ENCODE measurements at regions not wholly inside any gene's neighbourhood (a gene's known extent, or its start where the extent isn't known, plus 50 kb on each side); places are given as distances from the start of the nearest gene placed in this dataset.
"Not testable (repeated sequence)": the region's sequence is repeated elsewhere in the genome, so short reads cannot be mapped to it uniquely, and the experiment has no call there.

GRCh38 chr16:18263046-18263445 lies 73.5 kb downstream of the NPIPA8 start:
- not testable (repeated sequence) for DNase-seq

GRCh38 chr16:18261848-18262247 lies 74.7 kb downstream of the NPIPA8 start:
- DNase-seq = not testable (repeated sequence)

DNA sequence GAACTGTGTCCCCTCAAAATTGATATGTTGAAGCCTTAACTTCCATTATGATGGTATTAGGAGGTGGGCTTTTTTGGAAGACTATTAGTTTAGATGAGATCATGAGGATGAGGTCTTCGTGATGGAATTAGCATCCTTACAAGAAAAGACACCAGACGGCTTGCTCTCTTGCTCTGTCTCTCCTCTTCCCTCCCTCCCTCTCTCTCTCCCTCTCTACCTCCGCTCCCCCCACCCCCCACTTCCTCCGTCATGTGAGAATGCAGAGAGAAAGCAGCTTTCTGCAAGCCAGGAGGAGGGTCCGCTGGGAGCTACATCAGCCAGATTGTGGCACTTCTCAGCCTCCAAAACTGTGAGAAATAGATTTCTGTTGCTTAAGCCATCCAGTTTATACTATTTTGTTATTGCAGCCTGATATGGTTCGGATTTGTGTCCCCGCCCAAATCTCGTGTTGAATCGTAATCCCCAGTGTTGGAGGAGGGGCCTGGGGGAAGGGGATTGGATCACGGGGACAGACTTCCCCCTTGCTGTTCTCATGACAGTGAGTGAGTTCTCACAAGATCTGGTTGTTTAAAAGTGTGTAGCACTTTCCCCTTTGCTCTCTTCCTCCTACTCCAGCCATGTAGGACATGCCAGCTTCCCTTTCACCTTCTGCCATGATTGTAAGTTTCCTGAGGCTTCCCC lies 76.9 kb downstream of the NPIPA8 start:
- DNase-seq = not testable (repeated sequence)

DNA sequence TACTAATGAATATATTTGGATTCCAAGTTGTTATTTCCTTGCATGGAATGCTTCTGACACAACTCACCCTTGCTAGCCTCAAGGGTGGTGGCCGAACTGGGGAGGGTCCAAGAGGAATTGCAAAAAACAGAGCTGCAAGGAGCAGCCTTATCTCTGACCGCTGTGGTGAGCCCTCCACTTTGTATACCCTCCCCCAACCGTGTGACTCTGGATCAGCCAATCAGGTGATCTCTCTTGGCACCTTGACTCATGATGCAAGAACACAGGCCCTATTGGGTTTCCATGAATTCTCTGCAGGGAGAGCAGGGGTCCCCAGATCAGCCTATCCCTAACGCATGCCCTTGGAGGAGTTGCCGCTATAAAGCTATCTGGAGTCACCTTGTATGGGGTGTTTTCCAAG lies 83.6 kb downstream of the NPIPA8 start:
- not testable (repeated sequence) for DNase-seq

DNA sequence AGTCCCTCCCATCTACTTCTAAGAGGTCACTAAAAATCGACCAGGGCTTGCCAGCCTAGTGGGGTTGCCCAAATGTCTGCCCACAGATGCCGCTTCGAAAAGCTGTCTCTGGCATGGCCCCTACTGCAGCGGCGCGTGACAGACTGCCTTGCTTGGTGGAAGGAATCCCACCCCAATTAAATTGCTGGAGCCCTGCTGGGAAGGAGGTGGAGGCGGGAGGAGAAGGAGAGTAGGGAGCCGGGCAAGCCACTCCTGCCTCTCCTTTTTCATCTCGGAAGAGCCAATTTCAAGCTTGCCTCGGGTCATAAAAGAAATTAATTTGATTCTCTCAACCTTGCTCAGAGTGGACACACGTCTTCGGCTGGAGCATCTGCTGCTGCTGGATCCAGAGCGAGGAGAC lies 106.0 kb downstream of the NPIPA8 start:
- not testable (repeated sequence) for DNase-seq

GRCh38 chr16:18222054-18223009 lies 114.2 kb downstream of the NPIPA8 start:
- not testable (repeated sequence) for DNase-seq

- not testable (repeated sequence) for DNase-seq
These were observed 118.8 kb downstream of the NPIPA8 start for GRCh38 chr16:18217741-18218140.

GRCh38 chr16:18216814-18217213 lies 119.7 kb downstream of the NPIPA8 start:
- DNase-seq = not testable (repeated sequence)

GRCh38 chr16:18213810-18214209 lies 122.7 kb downstream of the NPIPA8 start:
- DNase-seq = not testable (repeated sequence)

DNA sequence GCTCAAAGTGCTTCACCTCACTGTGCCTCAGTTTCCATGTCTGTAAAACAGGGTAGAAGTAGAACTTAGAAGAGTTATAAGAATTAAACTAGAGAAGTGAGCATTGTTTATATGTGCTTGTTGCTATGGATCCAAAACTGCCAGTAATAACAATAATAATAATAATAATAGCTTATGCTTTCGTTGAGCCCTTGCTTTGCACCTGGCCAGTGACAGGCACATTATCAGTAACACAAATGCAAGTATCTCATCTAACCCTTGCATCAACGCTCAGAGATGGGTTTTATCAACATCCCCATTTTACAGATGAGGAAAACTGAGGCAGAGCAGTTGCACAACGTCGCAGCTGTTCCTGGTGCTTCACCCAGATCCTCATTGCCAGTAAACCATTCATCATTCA lies 125.0 kb downstream of the NPIPA8 start:
- not testable (repeated sequence) for DNase-seq

GRCh38 chr16:18204786-18205185 lies 131.8 kb downstream of the NPIPA8 start:
- not testable (repeated sequence) for DNase-seq

GRCh38 chr16:18204309-18204708 lies 132.2 kb downstream of the NPIPA8 start:
- not testable (repeated sequence) for DNase-seq

- not testable (repeated sequence) for DNase-seq
These were observed 135.0 kb downstream of the NPIPA8 start for GRCh38 chr16:18201511-18201910.

- DNase-seq = not testable (repeated sequence)
These were observed 144.1 kb downstream of the NPIPA8 start for GRCh38 chr16:18192389-18192788.

DNA sequence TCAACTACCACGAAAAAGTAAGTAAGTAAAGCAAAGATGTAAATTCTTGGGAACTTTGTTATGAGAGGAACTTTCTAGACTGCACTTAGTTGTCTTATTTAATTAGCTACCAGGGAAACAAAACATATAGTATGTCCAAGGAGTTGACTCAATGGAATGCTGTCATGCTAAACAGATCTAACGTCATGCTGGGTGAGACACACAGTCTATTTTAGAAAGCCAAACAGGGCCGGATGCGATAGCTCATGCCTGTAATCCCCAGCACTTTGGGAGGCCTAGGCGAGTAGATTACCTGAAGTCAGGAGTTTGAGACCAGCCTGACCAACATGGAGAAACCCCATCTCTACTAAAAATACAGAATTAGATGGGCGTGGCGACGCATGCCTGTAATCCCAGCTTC lies 146.4 kb downstream of the NPIPA8 start:
- DNase-seq = not testable (repeated sequence)

DNA sequence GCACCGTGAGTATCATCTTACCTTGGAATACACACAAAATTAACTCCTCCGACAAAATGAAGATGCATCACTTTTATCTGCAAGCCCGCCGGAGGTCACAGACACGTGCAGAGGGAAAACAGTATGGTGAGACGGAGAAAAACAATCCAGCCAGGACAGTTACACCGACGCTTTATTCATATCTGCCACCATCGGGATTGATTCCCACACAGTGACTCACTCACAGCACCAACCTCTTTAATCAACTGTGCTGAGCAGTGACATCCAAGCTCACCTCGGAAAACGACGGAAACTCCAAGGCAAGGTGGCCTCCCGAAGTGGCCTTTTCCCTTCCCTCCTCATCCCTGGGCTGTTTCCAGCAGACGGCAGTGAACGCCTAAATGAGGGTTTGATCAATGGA lies 151.8 kb downstream of the NPIPA8 start:
- not testable (repeated sequence) for DNase-seq

DNA sequence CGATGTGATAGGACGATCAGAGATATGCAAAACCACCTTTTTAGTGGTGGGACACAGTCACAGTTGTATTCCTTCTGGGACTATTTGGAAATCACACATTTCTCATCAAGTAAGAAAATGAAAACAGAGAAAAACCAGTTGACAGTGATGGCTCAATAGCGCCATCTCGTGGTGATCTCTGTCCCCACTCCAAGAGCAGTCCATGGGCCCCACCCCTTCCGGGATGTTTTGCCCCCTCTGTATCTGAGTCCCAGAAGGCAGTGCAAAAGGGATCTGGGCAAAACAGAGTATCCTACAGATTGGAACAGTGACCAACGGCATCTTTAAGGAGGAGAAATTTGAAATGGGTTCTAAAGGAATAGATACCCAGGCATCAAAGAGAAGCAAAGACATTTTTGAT lies 155.5 kb downstream of the NPIPA8 start:
- DNase-seq = not testable (repeated sequence)

- DNase-seq = not testable (repeated sequence)
These were observed 162.5 kb downstream of the NPIPA8 start for GRCh38 chr16:18173945-18174497.

- DNase-seq = not testable (repeated sequence)
These were observed 174.2 kb downstream of the NPIPA8 start for GRCh38 chr16:18162293-18162692.

DNA sequence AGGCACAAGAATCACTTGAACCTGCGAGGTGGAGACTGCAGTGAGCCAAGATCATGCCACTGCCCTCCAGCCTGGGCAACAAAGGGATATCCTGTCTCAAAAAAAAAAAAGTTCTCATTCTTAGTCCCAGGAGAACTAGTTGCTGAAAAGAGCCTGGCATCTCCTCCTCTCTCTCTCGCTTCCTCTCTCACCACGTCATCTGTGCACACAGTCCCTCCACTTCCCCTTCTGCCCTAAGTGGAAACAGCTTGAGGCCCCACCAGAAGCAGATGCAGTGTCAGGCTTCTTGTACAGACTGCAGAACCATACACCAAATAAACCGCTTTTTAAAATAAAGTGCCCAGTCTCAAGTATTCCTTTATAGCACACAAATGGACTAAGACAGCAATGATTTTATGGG lies 175.3 kb downstream of the NPIPA8 start:
- DNase-seq = not testable (repeated sequence)

GRCh38 chr16:18159185-18159584 lies 177.4 kb downstream of the NPIPA8 start:
- not testable (repeated sequence) for DNase-seq

DNA sequence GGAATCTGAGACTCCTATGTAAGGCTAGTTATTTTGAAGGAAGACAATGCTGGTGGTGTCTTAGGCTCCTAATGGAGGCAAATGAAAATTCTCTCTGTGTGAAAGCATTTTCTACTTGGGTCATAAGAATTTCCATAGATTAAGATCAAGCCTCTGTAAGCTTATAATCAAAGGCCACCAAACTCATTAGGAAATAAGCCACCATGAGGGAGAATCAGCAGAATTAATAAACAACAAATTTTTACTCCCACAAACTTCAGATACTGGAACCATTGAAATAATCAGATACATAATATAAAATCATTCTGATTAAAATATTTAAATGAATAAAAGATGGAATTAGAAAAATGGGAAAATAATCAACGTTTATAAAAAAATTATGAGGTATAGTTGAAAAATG lies 178.7 kb downstream of the NPIPA8 start:
- DNase-seq = not testable (repeated sequence)

- not testable (repeated sequence) for DNase-seq
These were observed 183.7 kb downstream of the NPIPA8 start for GRCh38 chr16:18152832-18153231.

Data from activated gamma-delta T cell treated with Interleukin-2 at 50 U/mL for 16 hours (primary cell).